GM19328 (cell line): ENCODE measurements at regions not wholly inside any gene's neighbourhood (a gene's known extent, or its start where the extent isn't known, plus 50 kb on each side); places are given as distances from the start of the nearest gene placed in this dataset.

Experiments
- ATAC-seq: cut with Tn5 transposase; IDR thresholded peaks from one replicate; pipeline ENCODE4 v1.9.1; 2021; ENCODE audit warnings: mild to moderate bottlenecking, moderate library complexity; ENCODE audit not compliant: unreplicated experiment

DNA sequence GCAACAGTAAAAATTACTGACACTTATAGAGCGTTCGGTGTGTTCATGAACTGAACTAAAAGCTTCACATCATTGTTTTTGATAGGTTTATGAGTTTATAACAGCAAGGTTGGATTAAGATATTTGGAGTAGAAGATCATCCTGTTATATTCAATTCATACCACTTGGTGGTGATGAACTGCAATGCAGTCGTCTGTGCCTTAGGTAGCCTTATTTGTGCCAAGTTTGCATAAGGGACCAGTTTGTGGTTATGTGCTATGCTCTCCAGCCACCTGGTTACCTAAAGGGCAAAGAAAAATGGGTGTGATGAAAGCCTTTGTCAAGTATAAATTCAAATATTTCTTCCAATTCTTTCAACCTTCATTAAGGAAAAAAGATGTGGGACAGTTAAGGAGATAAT lies 150.9 kb upstream of the KCNH7 start:
- ATAC-seq = no peak

DNA sequence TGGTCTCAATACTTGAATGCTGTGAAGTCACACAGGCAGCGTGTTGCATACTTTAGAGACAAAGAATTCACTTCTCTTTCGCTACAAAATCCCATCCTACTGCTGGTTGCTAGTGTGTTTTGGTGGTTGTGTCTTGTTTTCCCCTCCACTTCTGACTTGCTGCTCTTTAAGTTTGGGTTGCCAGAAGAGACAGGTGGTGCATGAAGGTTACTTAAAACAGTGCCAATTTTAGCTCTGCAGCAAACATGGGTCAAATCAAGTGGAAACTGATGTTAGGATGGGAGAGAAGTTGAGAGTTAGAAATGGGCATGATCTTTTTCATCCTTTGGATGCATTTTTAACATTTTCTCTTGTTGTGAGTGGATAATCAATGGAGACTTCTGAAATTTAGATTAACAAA lies 136.2 kb upstream of the KCNH7 start:
- ATAC-seq = no peak

DNA sequence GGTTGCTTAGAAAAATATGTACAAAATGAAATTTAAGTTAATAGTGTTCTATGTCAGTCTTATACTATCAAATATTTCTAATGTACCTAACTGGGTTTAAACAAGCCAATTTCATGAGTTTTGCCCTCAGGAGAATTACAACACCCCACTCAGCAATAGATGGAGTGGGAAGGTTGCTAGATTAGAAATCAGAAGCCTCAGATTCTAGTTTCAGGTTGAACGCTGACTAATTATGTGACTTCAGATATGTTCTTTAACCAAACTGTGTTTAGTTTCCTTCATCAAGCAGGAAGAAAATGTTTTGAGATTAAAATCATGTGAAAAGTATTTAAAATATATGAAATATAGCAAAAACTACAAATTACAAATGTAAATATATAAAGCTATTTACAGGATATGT lies 133.8 kb upstream of the KCNH7 start:
- no peak for ATAC-seq

DNA sequence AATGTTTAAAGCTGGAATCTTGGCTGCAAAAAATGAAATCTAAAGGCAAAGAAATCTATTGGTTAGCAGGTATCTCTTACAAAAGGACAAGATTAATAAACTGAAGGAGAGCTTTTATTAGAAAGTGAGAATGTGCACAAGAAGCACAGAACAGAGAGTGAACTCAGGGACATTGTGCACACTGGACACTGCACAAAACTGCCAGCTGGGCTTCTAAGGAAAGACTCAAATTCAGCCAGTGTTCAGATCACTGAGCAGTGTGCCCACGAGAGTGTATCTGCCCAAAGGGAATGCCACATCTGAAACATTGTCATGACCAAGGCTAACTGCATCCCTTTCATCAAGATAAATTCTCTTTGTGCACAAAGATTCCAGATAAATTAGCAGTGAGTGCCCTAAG lies 129.7 kb upstream of the KCNH7 start:
- no peak for ATAC-seq

DNA sequence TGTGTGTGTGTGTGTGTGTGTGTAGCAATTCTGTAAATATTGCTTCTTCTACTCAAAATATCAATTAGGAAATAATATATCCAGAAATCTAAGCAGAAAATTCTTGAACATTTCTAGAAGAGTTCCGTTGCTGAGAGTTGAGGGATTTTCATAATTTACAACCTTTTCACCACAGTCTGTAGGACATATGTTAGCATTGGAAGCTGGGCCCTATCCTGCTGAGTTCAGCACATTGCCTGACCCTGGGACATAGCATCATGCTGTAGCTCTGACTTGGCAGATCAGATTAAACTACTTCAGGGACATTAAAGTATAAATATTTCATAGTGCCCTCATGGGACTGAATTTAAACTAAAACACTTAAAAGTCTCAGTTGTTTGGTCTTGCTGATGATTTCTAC lies 129.2 kb upstream of the KCNH7 start:
- ATAC-seq = no peak

DNA sequence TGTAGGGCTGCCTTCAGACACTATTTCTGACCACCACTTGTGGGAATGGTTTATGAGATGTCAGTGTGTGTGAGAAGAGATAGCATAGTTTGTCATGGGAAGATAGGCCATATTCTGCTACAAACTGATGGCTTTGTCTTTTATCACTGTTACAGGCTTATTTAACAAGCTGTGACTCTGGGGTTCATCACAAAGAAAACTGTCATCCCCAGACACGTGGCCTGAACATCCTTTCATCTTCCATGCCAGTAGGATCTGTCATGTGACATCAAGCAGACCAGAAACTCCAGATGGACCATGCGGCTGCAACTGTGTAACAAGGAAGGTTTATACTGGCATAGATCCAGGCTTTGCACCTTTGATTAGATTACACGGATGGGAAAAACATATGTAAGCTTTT lies 128.6 kb upstream of the KCNH7 start:
- ATAC-seq = no peak

DNA sequence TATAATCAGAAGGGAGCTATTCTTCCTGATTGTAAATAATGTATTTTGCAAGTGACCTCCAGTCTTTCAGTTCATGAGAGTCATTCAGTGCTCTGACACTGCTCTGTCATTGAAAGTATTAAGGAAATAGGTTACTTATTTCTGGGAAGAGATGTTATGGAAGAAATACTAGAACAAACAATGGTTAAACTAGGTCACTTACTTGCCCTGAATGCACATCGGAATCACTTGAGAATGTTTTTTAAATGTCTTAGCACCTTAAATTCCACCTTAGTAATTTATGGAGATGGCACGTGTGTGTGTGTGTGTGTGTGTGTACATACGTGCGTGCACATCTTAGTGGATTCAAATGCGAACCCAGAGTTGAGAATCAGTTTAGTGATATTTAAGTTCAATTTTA lies 126.6 kb upstream of the KCNH7 start:
- ATAC-seq = no peak

DNA sequence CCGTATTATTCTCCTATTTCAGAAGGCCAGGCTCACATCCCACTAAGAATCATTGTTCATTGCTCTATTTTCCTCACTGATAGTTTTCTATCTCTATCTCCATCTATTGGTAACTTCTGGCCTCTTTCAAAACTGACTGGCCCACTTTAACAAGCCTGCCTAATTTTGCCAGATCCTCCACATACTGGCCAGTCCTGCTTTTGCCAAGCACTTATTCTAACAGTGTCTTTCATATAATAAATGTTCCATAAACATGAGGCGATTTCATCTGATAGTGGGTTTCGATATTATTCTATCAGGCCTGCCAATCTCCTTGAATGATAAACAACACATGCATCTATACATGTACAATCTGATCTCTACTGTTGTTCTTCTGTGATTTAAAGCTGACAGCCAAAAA lies 125.9 kb upstream of the KCNH7 start:
- ATAC-seq = no peak

DNA sequence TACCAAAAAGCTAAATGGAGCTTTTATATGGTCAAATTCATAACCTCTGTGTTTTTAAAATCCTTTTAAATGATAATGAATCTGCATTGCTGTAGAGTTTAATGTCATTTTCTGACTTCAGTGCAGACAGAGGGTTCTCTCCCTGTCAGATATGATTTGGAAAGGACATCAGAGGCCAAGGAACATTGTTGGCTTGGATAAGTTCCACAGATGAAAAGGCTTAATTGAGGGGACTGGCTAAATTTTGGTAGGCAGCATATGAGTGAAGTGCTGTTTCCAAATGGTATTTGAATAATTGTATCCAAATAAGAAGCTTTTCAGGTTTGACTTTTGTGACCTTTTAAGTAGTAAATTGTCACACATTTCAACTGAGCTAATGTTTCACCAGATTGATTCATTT lies 124.6 kb upstream of the KCNH7 start:
- ATAC-seq = no peak

DNA sequence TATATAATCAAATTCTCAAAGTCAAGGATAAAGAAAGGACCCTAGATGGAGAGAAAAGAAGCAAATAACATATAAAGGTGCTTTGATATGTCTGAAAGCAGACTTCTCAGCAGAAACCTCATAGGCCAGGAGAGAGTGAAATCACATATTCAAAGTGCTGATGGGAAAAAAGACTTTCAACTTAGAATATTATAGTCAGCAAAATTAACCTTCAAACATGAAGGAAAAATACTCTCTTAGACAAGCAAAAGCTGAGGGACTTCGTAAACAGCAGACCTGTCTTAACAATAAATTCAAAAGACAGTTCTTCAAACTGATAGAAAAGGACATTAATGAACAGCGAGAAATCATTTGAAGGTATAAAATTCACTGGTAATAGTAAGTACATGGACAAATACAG lies 107.2 kb upstream of the KCNH7 start:
- ATAC-seq = no peak

DNA sequence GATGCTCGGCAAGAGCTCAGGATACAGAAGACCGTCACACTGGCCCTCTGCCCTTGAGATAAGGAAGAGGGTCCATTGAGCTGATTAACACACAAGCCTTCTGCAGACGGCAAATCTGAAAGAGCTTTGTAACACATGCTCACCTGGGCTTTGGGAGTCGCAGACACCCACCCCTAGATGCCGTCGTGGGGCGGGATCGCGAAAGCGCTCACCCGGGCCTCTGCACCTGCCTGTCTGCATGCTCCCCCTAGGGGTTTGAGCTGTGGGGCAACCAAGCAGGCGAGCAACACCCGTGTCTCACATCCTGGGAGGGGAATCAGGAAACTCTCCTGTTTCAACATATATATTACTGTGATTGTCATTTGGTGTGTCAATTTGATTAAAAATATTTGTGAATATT lies 99.8 kb upstream of the KCNH7 start:
- ATAC-seq = no peak

DNA sequence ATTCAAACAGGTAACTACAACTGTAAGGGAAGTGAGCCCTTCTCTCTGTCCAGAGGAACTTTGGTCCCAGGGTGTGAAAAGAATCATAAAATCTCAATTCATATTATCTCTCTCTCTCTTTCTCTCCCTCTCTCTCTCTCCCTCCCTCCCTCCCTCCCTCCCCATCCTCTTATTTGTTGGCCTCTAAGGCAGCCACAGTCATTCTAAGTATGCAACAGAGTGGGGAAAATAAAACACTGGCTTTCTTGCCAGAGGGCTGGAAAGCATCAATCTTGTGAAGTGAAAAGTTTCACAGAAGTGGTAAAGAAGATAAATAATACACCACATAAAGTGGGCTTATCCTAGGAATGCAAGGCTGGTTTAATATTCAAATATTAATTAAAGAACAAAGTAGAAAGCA lies 95.6 kb upstream of the KCNH7 start:
- no peak for ATAC-seq

DNA sequence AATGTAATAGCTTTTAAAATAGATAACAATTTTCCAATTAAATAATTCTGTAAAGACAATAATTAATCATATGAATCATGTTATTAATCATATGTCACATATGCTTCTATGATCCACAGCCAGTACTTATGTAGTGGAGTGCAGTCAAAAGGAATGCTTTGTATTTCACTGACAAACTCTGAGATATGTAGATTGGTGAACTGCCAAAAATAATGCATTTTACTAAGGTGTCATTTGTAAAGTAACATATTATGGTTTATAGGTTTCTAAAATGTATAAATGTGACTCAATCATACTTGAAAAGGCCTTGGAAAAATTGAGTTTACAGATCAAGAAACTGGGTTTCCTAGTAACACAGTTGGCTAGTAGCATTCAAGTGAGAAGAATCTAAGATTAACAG lies 93.8 kb upstream of the KCNH7 start:
- ATAC-seq = no peak

DNA sequence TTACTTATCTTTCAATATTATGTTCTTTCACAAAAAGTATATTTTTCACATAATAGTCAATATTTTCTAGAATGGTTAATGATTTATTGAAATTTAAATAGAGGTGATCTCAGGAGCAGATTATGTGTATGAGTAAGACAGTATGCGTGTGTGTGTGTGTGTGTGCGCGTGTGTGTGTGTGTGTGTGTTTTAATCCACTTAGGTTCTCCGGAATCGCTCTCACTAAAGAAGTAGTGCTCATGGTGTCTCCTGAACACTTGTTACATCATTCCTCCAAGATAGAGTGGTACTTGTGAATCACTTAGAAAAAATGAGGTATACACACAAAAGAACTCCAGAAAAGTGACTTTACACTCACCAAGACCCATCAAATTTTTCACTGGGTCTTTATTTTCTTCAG lies 91.0 kb upstream of the KCNH7 start:
- no peak for ATAC-seq

DNA sequence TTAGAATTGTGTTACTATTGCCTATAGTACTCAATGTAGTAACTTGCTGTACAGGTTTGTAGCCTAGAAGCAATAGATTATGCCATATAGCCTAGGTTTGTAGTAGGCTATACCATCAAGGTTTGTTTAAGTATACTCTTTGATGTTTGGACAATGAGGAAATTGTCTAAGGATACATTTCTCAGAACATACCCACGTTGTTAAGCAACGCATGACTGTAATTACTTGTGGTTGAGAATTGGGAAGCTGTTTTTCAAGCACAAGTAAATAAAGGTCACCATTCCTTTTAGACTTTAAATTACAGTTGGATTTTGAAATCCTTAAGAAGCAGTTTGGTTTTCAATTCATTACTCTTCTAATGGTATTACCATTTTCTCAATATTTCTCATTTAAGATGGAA lies 89.8 kb upstream of the KCNH7 start:
- ATAC-seq = no peak

DNA sequence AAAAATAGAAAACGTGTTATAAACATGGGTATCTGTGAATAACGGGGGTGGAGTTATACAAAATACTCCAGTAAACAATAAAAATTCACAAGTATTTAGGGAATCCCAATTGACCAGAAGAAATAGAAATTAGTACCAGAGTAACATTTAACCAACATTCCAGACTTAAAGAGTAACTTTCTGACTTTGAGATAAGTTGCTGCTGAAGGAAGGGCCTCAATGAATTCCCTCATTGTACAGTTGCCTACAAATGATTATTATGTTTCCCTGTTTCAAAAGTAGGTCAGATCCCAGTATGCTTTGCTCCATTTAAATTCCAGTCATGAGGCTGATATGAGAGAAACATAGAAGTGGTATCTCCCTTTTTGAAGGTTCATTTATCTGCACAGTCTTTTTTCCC lies 88.3 kb upstream of the KCNH7 start:
- ATAC-seq = no peak

DNA sequence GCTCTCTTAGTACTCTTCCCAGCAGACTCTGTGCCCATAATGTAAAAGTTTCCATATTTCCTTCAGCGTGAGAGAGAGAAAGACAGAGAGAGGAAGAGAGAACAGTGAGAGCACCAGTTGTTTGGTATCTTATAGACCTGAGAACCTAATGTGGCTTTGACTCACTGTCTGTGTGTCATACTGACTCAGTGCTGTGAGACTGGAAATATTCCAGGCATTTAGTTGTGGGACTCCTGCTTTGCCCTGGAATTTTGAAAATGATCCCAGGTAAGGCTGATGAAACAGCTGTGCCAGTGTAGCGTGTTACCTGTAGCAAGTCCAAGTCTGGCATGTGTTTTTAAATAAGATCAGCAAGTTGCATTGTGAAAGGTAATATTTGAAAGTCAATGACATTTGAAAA lies 87.9 kb upstream of the KCNH7 start:
- no peak for ATAC-seq

DNA sequence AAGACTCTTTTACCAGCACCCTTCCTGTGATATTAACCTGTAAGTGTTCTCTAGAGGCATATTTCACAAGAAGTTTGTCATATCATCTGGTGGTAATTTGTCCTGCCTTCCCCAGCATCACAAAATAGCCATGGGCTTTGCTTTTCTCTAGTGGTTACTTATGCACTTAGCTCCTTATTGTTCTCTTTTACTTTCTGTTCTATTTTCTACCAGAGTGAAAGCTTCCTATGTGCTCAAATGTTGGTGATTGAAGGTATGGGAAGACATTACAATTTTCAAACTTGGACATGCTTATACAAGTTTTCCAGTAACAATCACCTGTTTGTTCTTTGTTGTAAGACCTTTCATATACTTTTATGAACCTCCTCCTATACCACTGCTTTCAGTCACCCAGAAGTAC lies 87.0 kb upstream of the KCNH7 start:
- no peak for ATAC-seq

DNA sequence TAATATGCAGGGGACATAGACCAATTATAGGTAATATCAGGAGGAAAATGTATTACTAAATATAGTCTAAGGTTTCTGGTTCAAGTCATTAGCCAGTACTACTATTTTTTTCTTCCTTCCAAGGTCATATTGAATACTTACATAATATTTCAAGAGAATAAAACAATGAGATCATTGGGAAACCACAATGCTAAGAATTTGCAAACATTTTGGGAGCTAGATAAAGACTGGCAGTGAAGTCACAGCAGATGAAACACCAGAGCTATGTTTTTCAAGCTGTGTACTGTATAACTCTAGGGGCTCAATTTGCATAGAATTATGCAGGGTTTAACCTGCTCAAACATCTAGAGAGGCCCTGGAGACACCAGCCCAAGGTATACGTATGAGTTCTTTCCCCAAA lies 80.5 kb upstream of the KCNH7 start:
- no peak for ATAC-seq

DNA sequence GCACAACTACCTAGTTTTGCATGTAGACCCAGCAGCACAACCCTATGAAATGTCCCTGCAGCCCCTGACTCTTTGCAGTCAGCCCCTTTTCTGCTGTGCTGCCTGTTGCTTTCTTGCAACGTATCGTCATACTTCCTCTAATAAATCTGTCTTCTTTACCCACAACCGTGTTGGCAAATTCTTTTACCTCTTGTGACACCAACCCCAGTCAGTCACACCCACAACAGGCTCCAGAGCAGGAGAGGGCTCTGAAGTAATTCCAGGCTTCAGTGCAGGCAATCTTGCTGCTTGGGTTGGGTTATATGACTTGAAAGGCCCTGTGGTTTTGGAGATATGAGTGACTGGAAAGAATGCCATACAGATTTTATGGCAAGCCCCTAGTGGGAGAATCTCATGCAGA lies 79.1 kb upstream of the KCNH7 start:
- no peak for ATAC-seq

DNA sequence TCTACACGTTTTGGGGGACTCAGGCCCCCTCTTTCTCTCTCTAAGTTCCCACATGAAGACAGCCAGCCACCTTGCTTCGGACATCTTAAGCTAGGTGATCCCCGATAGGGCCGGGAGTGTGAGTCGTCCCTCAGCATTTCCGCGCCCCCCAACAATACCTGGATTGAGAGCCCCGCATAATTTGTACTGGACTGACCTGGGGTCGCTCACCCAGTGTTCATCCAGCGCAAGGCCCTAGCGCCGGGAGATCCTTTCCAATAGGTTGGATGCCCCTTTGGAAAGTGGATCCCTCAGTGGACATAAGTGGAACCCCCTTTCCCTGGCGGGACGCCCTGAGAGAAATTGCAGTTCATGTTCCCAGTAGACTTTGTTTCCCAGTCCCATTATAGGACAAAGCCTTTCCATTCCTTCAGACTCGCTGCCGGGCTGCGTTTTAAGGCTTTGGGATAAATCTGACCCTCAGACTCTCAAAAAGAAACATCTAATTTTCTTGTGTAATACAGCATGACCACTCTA lies 77.8 kb upstream of the KCNH7 start:
- no peak for ATAC-seq

DNA sequence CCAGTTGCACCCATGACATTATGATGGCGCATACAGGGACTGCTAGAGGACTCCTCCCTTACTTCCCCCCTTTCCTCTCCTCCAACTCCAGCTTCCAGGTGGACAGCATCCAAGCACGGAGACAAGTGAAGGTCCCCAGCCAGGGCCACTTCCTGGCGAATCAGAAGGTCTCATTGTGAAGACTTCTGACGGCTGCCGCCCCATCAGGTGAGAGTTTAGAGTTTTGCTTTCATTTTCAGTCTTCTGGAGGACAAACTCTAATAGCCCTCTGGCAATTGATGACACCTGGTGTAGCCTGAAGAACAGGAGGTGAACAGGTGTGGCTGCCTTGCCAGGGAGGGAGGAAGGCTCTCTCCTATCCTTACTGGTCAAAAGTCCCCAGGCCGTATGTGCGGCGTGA lies 77.3 kb upstream of the KCNH7 start:
- no peak for ATAC-seq

DNA sequence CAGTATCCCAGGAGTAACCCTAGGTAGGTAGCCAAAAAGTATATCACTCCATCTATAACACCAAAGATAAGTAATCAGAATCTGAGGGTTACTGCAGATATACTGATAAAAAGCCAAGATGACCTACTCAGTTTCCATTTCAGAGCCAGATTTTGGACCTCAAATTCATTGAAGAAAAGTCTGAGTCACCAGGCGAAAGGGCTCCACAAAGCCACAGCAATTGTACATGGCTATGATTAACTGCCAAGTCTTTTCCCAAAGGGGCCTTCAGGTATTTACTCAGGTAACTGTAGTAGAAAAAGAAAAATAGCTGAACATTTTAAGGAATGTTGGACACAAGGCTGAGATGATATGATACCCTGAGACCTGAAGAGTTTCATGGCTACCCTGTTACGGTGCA lies 75.6 kb upstream of the KCNH7 start:
- ATAC-seq = no peak

DNA sequence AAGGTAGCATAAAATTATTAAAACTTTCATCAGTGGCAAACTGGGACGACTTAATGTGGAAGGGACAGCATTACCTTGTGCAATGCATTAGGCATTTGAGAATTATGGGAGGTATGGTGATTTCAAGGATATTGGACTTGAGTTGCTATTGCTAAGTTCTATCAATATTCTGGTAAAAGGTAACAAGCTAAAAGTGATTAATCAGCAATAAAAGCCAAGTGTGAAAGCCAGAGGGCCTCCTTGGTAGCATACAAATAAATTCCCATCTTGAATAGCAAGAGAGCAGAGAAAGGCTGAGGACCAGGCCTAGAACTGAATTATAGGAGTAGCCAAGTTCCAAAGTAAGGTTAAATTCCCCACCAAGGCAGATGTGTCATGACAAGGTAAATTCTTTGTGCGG lies 74.2 kb upstream of the KCNH7 start:
- no peak for ATAC-seq
